IMR-90 (cell line): ENCODE measurements at regions not wholly inside any gene's neighbourhood (a gene's known extent, or its start where the extent isn't known, plus 50 kb on each side); places are given as distances from the start of the nearest gene placed in this dataset.

ENCODE experiments used
- ATAC-seq: fragments of 200-7000 bp; cut with Tn5 transposase; 2 replicates; pipeline ENCODE4 v1.9.1; 2020; ENCODE audit warnings: low read depth, mild to moderate bottlenecking, moderate library complexity
- BruUV-seq: library from RNA; stranded (reverse); fragments of 400-500 nt; replicated peaks from 2 replicates; lab custom pipeline; 2021; lab: Mats Ljungman, UMichigan
- CTCF ChIA-PET: fragments of 300-600 bp; formaldehyde crosslinking; extraction: SDS; loops from one replicate; lab custom pipeline; 2021; ENCODE audit warnings: antibody characterized with exemption; lab: Yijun Ruan, JAX
- POLR2A ChIA-PET: fragments of 300-600 bp; sonication (Branson Sonifier 250); formaldehyde crosslinking; loops from one replicate; lab custom pipeline; 2022; ENCODE audit warnings: antibody characterized with exemption; ENCODE audit not compliant: unreplicated experiment; lab: Charles Lee
- DNase-seq: peaks from one replicate; pipeline ENCODE4 v3.0.0; 2013
- H2AFZ ChIP-seq: replicated peaks from 2 replicates; pipeline ENCODE3; 2013; ENCODE audit warnings: low read length, mild to moderate bottlenecking; ENCODE audit not compliant: poor library complexity
- H2AK5ac ChIP-seq: 2 replicates; pipeline ENCODE4 v1.6.1; 2013; ENCODE audit warnings: low read depth, low read length, inconsistent platforms
- H2AK9ac ChIP-seq: replicated peaks from 2 replicates; pipeline ENCODE3; 2013; ENCODE audit warnings: mild to moderate bottlenecking, low read depth, low read length, moderate library complexity; ENCODE audit not compliant: poor library complexity
- H2BK120ac ChIP-seq: 2 replicates; pipeline ENCODE4 v1.6.1; 2013; ENCODE audit warnings: low read depth, low read length, inconsistent platforms
- H2BK15ac ChIP-seq: 3 replicates; pipeline ENCODE4 v1.6.1; 2013; ENCODE audit warnings: low read depth, low read length, inconsistent platforms
- H2BK20ac ChIP-seq: 2 replicates; pipeline ENCODE4 v1.6.1; 2013; ENCODE audit warnings: low read depth, mild to moderate bottlenecking, inconsistent platforms, low read length, moderate library complexity
- H2BK5ac ChIP-seq: 2 replicates; pipeline ENCODE4 v1.6.1; 2013; ENCODE audit warnings: mild to moderate bottlenecking, low read depth, low read length, inconsistent platforms; ENCODE audit not compliant: poor library complexity, severe bottlenecking
- H3K14ac ChIP-seq: replicated peaks from 2 replicates; pipeline ENCODE4 v1.6.1; 2013; ENCODE audit warnings: low read depth, low read length, inconsistent platforms
- H3K18ac ChIP-seq: 2 replicates; pipeline ENCODE4 v1.6.1; 2013; ENCODE audit warnings: low read depth, low read length, control low read depth
- H3K23ac ChIP-seq: 2 replicates; pipeline ENCODE4 v1.6.1; 2013; ENCODE audit warnings: low read depth, low read length, inconsistent platforms
- H3K27ac ChIP-seq: 2 replicates; pipeline ENCODE4 v1.5.1; 2013; ENCODE audit warnings: mild to moderate bottlenecking, control low read depth, low read length; ENCODE audit not compliant: insufficient read depth
- H3K27me3 ChIP-seq: 2 replicates; pipeline ENCODE4 v1.6.1; 2013; ENCODE audit warnings: low read length; ENCODE audit not compliant: control insufficient read depth, insufficient read depth
- H3K36me3 ChIP-seq: 2 replicates; pipeline ENCODE4 v1.6.1; 2013; ENCODE audit warnings: low read length, mixed read lengths; ENCODE audit not compliant: control insufficient read depth, insufficient read depth
- H3K4ac ChIP-seq: 2 replicates; pipeline ENCODE4 v1.6.1; 2013; ENCODE audit warnings: low read depth, low read length, inconsistent platforms
- H3K4me1 ChIP-seq: 2 replicates; pipeline ENCODE4 v1.6.1; 2013; ENCODE audit warnings: low read length, mixed read lengths; ENCODE audit not compliant: control insufficient read depth, insufficient read depth
- H3K4me2 ChIP-seq: 2 replicates; pipeline ENCODE4 v1.6.1; 2013; ENCODE audit warnings: low read depth, mild to moderate bottlenecking, control low read depth, low read length, moderate library complexity
- H3K4me3 ChIP-seq: 2 replicates; pipeline ENCODE4 v1.5.1; 2013; ENCODE audit warnings: low read depth, mild to moderate bottlenecking, control low read depth, low read length, moderate library complexity; ENCODE audit not compliant: insufficient read depth
- H3K56ac ChIP-seq: 2 replicates; pipeline ENCODE4 v1.6.1; 2013; ENCODE audit warnings: low read length, inconsistent platforms; ENCODE audit not compliant: insufficient read depth; ENCODE audit errors: extremely low read depth
- H3K79me1 ChIP-seq, 2 experiments: 2 replicates each; pipeline ENCODE4 v1.6.1; 2013; ENCODE audit warnings: low read length in 2 of 2, inconsistent platforms in 1 of 2, low read depth in 1 of 2
- H3K9ac ChIP-seq: 2 replicates; pipeline ENCODE4 v1.6.1; 2013; ENCODE audit warnings: low read depth, low read length, control low read depth
- H3K9me1 ChIP-seq: 2 replicates; pipeline ENCODE4 v1.6.1; 2013; ENCODE audit warnings: low read length, inconsistent platforms; ENCODE audit not compliant: insufficient read depth
- H3K9me3 ChIP-seq: 2 replicates; pipeline ENCODE4 v1.6.1; 2013; ENCODE audit warnings: low read length; ENCODE audit not compliant: control insufficient read depth, insufficient read depth
- H4K20me1 ChIP-seq: 2 replicates; pipeline ENCODE4 v1.6.1; 2013; ENCODE audit warnings: low read length, inconsistent platforms; ENCODE audit not compliant: insufficient read depth
- H4K5ac ChIP-seq: 2 replicates; pipeline ENCODE4 v1.6.1; 2013; ENCODE audit warnings: mild to moderate bottlenecking, low read depth, low read length, control low read depth
- H4K8ac ChIP-seq, 2 experiments: 2 replicates each; pipeline ENCODE4 v1.6.1; 2013; ENCODE audit warnings: low read depth in 2 of 2, low read length in 2 of 2, control low read depth in 1 of 2, inconsistent platforms in 1 of 2
- H4K91ac ChIP-seq: 2 replicates; pipeline ENCODE4 v1.6.1; 2013; ENCODE audit warnings: low read depth, low read length, inconsistent platforms; ENCODE audit not compliant: insufficient read depth
- BHLHE40 ChIP-seq: fragments of 150-350 bp; IDR thresholded peaks from 2 replicates; pipeline ENCODE4 v1.6.1; 2016; ENCODE audit warnings: mild to moderate bottlenecking, low read depth, low read length
- NFE2L2 ChIP-seq: fragments of 150-350 bp; IDR thresholded peaks from 2 replicates; pipeline ENCODE4 v1.6.1; 2016; ENCODE audit warnings: low read depth, mild to moderate bottlenecking, low read length
- POLR2A ChIP-seq: IDR thresholded peaks from 2 replicates; pipeline ENCODE4 v1.6.1; 2012; ENCODE audit warnings: mild to moderate bottlenecking, low read depth, low read length
- RAD21 ChIP-seq: IDR thresholded peaks from 2 replicates; pipeline ENCODE4 v1.6.1; 2012; ENCODE audit warnings: low read length, improper control_type of control experiment
- RCOR1 ChIP-seq: IDR thresholded peaks from 2 replicates; pipeline ENCODE4 v1.6.1; 2012; ENCODE audit warnings: mild to moderate bottlenecking, low read length, improper control_type of control experiment; ENCODE audit not compliant: insufficient replicate concordance
- RFX5 ChIP-seq: IDR thresholded peaks from 2 replicates; pipeline ENCODE4 v1.8.0; 2012; ENCODE audit warnings: low read depth, mild to moderate bottlenecking, low read length, moderate library complexity
- SMC3 ChIP-seq: fragments of 150-350 bp; IDR thresholded peaks from 2 replicates; pipeline ENCODE4 v1.6.1; 2016; ENCODE audit warnings: low read depth, mild to moderate bottlenecking, antibody characterized with exemption, low read length, moderate library complexity
- WGBS, 2 experiments: methylation state at CpG; one replicate each; pipeline versions ENCODE4 v1.1.5 to v1.1.7; 2013; ENCODE audit warnings: missing lambda C conversion rate in 2 of 2; ENCODE audit not compliant: insufficient read length in 1 of 2; ENCODE audit errors: extremely low coverage in 2 of 2; 5-methylcytosine and 5-hydroxymethylcytosine counted together
- dilution Hi-C: fragments of 300-500 bp; cut with HindIII; formaldehyde crosslinking; loops from one replicate; pipeline ENCODE4 v1.14.3; 2018; ENCODE audit warnings: low sequenced_read_pairs; ENCODE audit not compliant: unreplicated experiment
- in situ Hi-C: fragments of 300-500 bp; cut with MboI; formaldehyde crosslinking; loops from 3 replicates; pipeline ENCODE4 v1.14.3; 2019; ENCODE audit warnings: low sequenced_read_pairs, inconsistent platforms, mixed read lengths
- intact Hi-C: fragments of 100-400 bp; cut with micrococcal nuclease; formaldehyde crosslinking; loops from 2 replicates; pipeline ENCODE4 v1.10.0; 2022

DNA sequence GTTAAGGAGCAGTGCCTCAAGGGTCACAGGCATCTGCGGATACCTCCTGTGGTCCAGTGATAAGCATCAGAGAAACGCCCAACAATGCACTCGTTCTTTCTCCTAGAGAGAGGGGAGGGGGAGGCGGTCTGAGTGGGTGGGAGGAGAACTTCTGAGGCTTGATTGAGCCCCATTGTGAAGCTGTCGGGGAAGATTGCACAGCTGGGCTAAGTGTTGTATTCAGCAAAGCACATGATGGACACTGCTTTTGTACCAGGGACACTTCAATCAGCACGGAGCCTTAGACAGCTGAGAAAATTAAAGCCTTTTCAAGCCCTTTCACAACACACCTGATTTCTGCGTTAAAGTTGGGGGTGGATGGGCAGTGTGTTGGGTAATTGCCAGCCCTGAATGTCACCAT lies 230.3 kb upstream of the GHITM start:
- DNase-seq (no peak), ATAC-seq (no peak)
- Histone ChIP-seq H4K8ac (no peak overlapping the region), H4K91ac (no peak overlapping the region), H3K9me1 (no peaks in the 10 kb centered on the region), H3K27me3 (no peaks in the 10 kb centered on the region), H2BK120ac (no peak overlapping the region), H3K9me3 (peaks cover 14% of the 10 kb centered on the region; the same call in 1 of the 2 replicates), H2AK5ac (no peak overlapping the region), H3K79me1 (no peaks in the 10 kb centered on the region), H2AK9ac (no peak overlapping the region), H4K5ac (no peak overlapping the region), H3K4me3 (no peak overlapping the region), H3K36me3 (no peaks in the 10 kb centered on the region), H3K14ac (no peak overlapping the region), H4K20me1 (no peaks in the 10 kb centered on the region), H2BK20ac (no peak overlapping the region), H2BK15ac (no peak overlapping the region), H2AFZ (no peak overlapping the region), H3K56ac (no peak overlapping the region), H2BK5ac (no peak overlapping the region), H3K18ac (no peak overlapping the region), H3K4me2 (no peak overlapping the region), H3K4me1 (no peaks in the 10 kb centered on the region), H3K27ac (no peak overlapping the region), H3K9ac (no peak overlapping the region), H3K23ac (no peak overlapping the region), H3K4ac (no peak overlapping the region)
- BruUV-seq, result no TSS peak
- TF ChIP-seq RAD21 (no peak), POLR2A (no peak), RFX5 (no peak), RCOR1 (no peak), SMC3 (no peak), NFE2L2 (no peak), BHLHE40 (no peak)
- ChIA-PET POLR2A (no interaction called here), CTCF (no interaction called here)
- intact Hi-C loops (no loop called here), in situ Hi-C loops (no loop called here), dilution Hi-C loops (no loop called here)
- 11% methylated on average over 3 of the region's 7 CpGs; no CpG with 5 or more reads in 1 of the 2 experiments for WGBS, 2 experiments
